Left ventricle myocardium inferior (tissue), 1 donor: ENCODE measurements at regions not wholly inside any gene's neighbourhood (a gene's known extent, or its start where the extent isn't known, plus 50 kb on each side); places are given as distances from the start of the nearest gene placed in this dataset.
"Not testable (repeated sequence)": the region's sequence is repeated elsewhere in the genome, so short reads cannot be mapped to it uniquely, and the experiment has no call there.

ENCODE experiments used
- DNase-seq: peaks from one replicate; pipeline ENCODE4 v3.0.0-alpha.2; 2020
- H3K27ac ChIP-seq: fragments of 200-600 bp; replicated peaks from 2 replicates; pipeline ENCODE4 v1.8.0; 2021
- H3K27me3 ChIP-seq: fragments of 200-600 bp; 2 replicates; pipeline ENCODE4 v1.8.0; 2021; ENCODE audit warnings: low read depth
- H3K36me3 ChIP-seq: fragments of 200-600 bp; 2 replicates; pipeline ENCODE4 v1.8.0; 2021
- H3K4me1 ChIP-seq: fragments of 200-600 bp; 2 replicates; pipeline ENCODE4 v1.8.0; 2021
- H3K4me3 ChIP-seq: fragments of 200-600 bp; 2 replicates; pipeline ENCODE4 v1.8.0; 2021; ENCODE audit warnings: mild to moderate bottlenecking, moderate library complexity
- H3K9me3 ChIP-seq: fragments of 200-600 bp; replicated peaks from 2 replicates; pipeline ENCODE4 v1.8.0; 2021
- intact Hi-C: fragments of 100-400 bp; cut with micrococcal nuclease; formaldehyde crosslinking; loops from one replicate; pipeline ENCODE4 v1.11.0; 2022
- TF ChIP-seq, protein P1 (sequence below): fragments of 200-600 bp; IDR thresholded peaks from 2 replicates; pipeline ENCODE4 v1.8.0; 2021; ENCODE audit warnings: antibody characterized with exemption, mild to moderate bottlenecking, borderline replicate concordance
- donor health status: DM: no; HTN: yes; CAD: no; lungs with severe emphysema.

DNA sequence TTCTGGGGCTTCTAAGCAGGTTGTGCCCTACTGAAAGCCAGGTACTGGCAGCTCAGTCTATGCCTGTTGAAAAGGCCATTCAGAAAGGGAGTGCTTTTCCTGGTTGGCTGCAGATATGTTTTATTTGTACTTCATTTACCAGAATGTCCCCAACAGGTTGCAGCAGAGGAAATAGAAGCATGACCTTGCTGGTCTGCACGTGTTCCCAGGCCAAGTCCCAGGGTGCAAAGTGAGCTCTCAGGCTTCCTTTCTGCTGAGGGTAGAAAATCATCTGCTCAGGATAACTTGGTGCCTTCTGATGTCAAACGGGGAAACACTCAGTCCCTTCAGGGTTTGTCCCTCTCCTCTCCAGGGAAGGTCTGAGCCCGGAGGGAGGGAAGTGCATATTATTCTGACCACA lies 356.4 kb downstream of the BCL11B start:
- intact Hi-C loops = no loop called here
- TF ChIP-seq, protein P1, sequence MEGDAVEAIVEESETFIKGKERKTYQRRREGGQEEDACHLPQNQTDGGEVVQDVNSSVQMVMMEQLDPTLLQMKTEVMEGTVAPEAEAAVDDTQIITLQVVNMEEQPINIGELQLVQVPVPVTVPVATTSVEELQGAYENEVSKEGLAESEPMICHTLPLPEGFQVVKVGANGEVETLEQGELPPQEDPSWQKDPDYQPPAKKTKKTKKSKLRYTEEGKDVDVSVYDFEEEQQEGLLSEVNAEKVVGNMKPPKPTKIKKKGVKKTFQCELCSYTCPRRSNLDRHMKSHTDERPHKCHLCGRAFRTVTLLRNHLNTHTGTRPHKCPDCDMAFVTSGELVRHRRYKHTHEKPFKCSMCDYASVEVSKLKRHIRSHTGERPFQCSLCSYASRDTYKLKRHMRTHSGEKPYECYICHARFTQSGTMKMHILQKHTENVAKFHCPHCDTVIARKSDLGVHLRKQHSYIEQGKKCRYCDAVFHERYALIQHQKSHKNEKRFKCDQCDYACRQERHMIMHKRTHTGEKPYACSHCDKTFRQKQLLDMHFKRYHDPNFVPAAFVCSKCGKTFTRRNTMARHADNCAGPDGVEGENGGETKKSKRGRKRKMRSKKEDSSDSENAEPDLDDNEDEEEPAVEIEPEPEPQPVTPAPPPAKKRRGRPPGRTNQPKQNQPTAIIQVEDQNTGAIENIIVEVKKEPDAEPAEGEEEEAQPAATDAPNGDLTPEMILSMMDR = no peak
- Histone ChIP-seq H3K9me3 (no peaks in the 10 kb centered on the region), H3K27ac (no peak overlapping the region), H3K4me3 (no peak overlapping the region), H3K36me3 (no peaks in the 10 kb centered on the region), H3K4me1 (no peaks in the 10 kb centered on the region), H3K27me3 (peaks cover 75% of the 10 kb centered on the region)
- DNase-seq = no peak

DNA sequence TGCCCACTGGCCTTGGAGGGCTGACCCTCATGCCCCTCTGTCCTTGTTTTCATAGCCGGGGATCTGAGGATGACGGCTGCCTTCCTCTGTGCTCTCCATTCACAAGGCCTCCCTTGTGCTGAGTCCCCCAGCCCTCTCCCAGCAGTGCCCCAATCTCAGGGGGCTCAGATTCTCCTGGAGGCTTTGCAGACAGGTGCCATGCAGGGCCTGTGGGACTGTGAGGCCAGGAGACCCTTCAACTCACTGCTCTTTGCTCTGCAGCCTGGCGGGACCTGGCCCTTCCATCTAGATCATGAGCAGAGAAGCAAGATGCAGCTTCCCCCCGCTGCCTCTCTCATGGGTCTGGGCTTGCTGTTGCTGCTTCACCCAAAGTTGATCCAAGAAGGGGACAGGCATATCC lies 356.0 kb downstream of the BCL11B start:
- DNase-seq = no peak
- intact Hi-C loops = no loop called here
- H3K9me3 ChIP-seq = no peaks in the 10 kb centered on the region
- no peak overlapping the region for H3K27ac ChIP-seq
- no peak overlapping the region for H3K4me3 ChIP-seq
- H3K4me1 ChIP-seq = no peaks in the 10 kb centered on the region
- no peaks in the 10 kb centered on the region for H3K36me3 ChIP-seq
- peaks cover 71% of the 10 kb centered on the region for H3K27me3 ChIP-seq
- TF ChIP-seq, protein P1 = no peak

GRCh38 chr14:98916476-98916875 lies 355.5 kb downstream of the BCL11B start:
- intact Hi-C loops = no loop called here
- TF ChIP-seq, protein P1 = no peak
- no peak overlapping the region for H3K27ac ChIP-seq

GRCh38 chr14:98919434-98919833 lies 352.6 kb downstream of the BCL11B start:
- H3K27ac ChIP-seq = no peak overlapping the region
- no peaks in the 10 kb centered on the region for H3K4me1 ChIP-seq
- DNase-seq = no peak
- no peak overlapping the region for H3K4me3 ChIP-seq
- peaks cover 15% of the 10 kb centered on the region for H3K9me3 ChIP-seq
- TF ChIP-seq, protein P1 = no peak
- no peaks in the 10 kb centered on the region for H3K36me3 ChIP-seq
- intact Hi-C loops = no loop called here
- H3K27me3 ChIP-seq = peaks cover 40% of the 10 kb centered on the region

More at GRCh38 chr14:98916476-98916875, 355.5 kb downstream of the BCL11B start:
- Histone ChIP-seq H3K27me3 (peaks cover 67% of the 10 kb centered on the region), H3K36me3 (no peaks in the 10 kb centered on the region), H3K9me3 (no peaks in the 10 kb centered on the region), H3K4me3 (no peak overlapping the region), H3K4me1 (no peaks in the 10 kb centered on the region)
- DNase-seq = no peak

DNA sequence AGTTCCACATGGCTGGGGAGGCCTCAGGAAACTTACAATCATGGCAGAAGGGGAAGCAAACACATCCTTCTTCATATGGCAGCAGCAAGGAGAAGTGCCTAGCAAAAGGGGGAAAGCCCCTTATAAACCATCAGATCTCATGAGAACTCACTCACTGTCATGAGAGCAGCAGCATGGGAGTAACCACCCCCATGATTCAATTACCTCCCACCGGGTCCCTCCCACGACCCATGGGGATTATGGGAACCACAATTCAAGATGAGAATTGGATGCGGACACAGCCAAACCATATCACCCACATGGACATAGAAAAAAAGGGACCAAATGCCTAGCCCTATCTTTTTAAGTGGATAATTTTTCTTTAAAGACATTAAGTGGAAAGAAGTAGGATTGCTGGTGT lies 350.7 kb downstream of the BCL11B start:
- H3K27me3 ChIP-seq = peaks cover 26% of the 10 kb centered on the region
- DNase-seq = not testable (repeated sequence)

GRCh38 chr14:98923596-98923995 lies 348.4 kb downstream of the BCL11B start:
- TF ChIP-seq, protein P1 = no peak
- no peaks in the 10 kb centered on the region for H3K4me1 ChIP-seq

More for the DNA sequence above, 350.7 kb downstream of the BCL11B start:
- H3K4me1 ChIP-seq, H3K27ac ChIP-seq, intact Hi-C loops, H3K36me3 ChIP-seq, H3K4me3 ChIP-seq: not testable (repeated sequence)
- H3K9me3 ChIP-seq = peaks cover 15% of the 10 kb centered on the region

More at GRCh38 chr14:98923596-98923995, 348.4 kb downstream of the BCL11B start:
- Histone ChIP-seq H3K4me3 (no peak overlapping the region), H3K9me3 (peaks cover 15% of the 10 kb centered on the region), H3K36me3 (no peaks in the 10 kb centered on the region), H3K27ac (no peak overlapping the region), H3K27me3 (peaks cover 17% of the 10 kb centered on the region)
- no peak for DNase-seq
- intact Hi-C loops = no loop called here
